CD4-positive, alpha-beta T cell (primary cell): ENCODE measurements at regions not wholly inside any gene's neighbourhood (a gene's known extent, or its start where the extent isn't known, plus 50 kb on each side); places are given as distances from the start of the nearest gene placed in this dataset.
"Not testable (repeated sequence)": the region's sequence is repeated elsewhere in the genome, so short reads cannot be mapped to it uniquely, and the experiment has no call there.

Experiments
- ATAC-seq: fragments of 200-7000 bp; cut with Tn5 transposase; one replicate; pipeline ENCODE4 v1.10.0; 2022; ENCODE audit warnings: mild to moderate bottlenecking; ENCODE audit not compliant: poor library complexity
- CTCF ChIA-PET: fragments of 350-600 bp; sonication (Branson Sonifier 250); formaldehyde crosslinking; loops from one replicate; lab custom pipeline; 2021; ENCODE audit warnings: antibody characterized with exemption, inconsistent platforms; lab: Charles Lee
- POLR2A ChIA-PET: fragments of 350-600 bp; sonication (Branson Sonifier 250); formaldehyde crosslinking; loops from one replicate; lab custom pipeline; 2021; ENCODE audit warnings: antibody characterized with exemption, inconsistent platforms; lab: Charles Lee
- DNase-seq, 14 experiments: peaks; one replicate each; pipeline ENCODE4 v3.0.0-alpha.2; 2013 to 2020; ENCODE audit warnings: mixed read lengths in 2 of 14
- H3K27ac ChIP-seq, 2 donors: one replicate each; pipeline versions ENCODE4 v1.5.1 to v1.7.0; 2013; ENCODE audit warnings: low read length in 2 of 2, low read depth in 1 of 2, mild to moderate bottlenecking in 1 of 2
- H3K27me3 ChIP-seq, 2 experiments: 1 replicate in 1 of 2; 2 replicates in 1 of 2; pipeline versions ENCODE4 v1.6.1 to v1.7.0; 2013; ENCODE audit warnings: low read length in 2 of 2, control low read depth in 1 of 2, mild to moderate bottlenecking in 1 of 2, moderate library complexity in 1 of 2; ENCODE audit not compliant: insufficient read depth in 2 of 2, control insufficient read depth in 1 of 2
- H3K36me3 ChIP-seq: one replicate; pipeline ENCODE4 v1.6.1; 2013; ENCODE audit warnings: low read length, control low read depth; ENCODE audit not compliant: insufficient read depth
- H3K4me1 ChIP-seq: one replicate; pipeline ENCODE4 v1.6.1; 2013; ENCODE audit warnings: low read length, control low read depth; ENCODE audit not compliant: insufficient read depth
- H3K4me3 ChIP-seq: one replicate; pipeline ENCODE4 v1.5.1; 2013; ENCODE audit warnings: mild to moderate bottlenecking, low read length, moderate library complexity
- H3K9me3 ChIP-seq, 2 experiments: 1 replicate in 1 of 2; 2 replicates in 1 of 2; pipeline versions ENCODE4 v1.6.1 to v1.7.0; 2013; ENCODE audit warnings: low read length in 2 of 2, mild to moderate bottlenecking in 2 of 2, control low read depth in 1 of 2, moderate library complexity in 1 of 2; ENCODE audit not compliant: control insufficient read depth in 1 of 2, insufficient read depth in 1 of 2
- H3K27ac Mint-ChIP-seq: one replicate; pipeline ENCODE4 v1.8.0; 2020; ENCODE audit warnings: mixed read lengths
- H3K27me3 Mint-ChIP-seq: one replicate; pipeline ENCODE4 v1.8.0; 2021; ENCODE audit warnings: mixed read lengths
- H3K36me3 Mint-ChIP-seq: one replicate; pipeline ENCODE4 v1.8.0; 2021; ENCODE audit warnings: low read depth, mixed read lengths
- H3K4me1 Mint-ChIP-seq: one replicate; pipeline ENCODE4 v1.8.0; 2021; ENCODE audit warnings: low read depth, mixed read lengths
- H3K4me3 Mint-ChIP-seq: one replicate; pipeline ENCODE4 v1.8.0; 2020; ENCODE audit warnings: mild to moderate bottlenecking, mixed read lengths
- H3K9me3 Mint-ChIP-seq: one replicate; pipeline ENCODE4 v1.8.0; 2020; ENCODE audit warnings: mixed read lengths
- intact Hi-C, 2 experiments: fragments of 100-400 bp; cut with DNase I in 1 of 2; cut with micrococcal nuclease in 1 of 2; formaldehyde crosslinking; loops; one replicate each; pipeline versions ENCODE4 v1.15.1 to v1.9.0; 2023 to 2025; cut with DNase I, micrococcal nuclease
- TF ChIP-seq, protein P1 (sequence below): fragments of 200-600 bp; IDR thresholded peaks from one replicate; pipeline ENCODE4 v1.8.0; 2022; ENCODE audit warnings: antibody characterized with exemption, mild to moderate bottlenecking

DNA sequence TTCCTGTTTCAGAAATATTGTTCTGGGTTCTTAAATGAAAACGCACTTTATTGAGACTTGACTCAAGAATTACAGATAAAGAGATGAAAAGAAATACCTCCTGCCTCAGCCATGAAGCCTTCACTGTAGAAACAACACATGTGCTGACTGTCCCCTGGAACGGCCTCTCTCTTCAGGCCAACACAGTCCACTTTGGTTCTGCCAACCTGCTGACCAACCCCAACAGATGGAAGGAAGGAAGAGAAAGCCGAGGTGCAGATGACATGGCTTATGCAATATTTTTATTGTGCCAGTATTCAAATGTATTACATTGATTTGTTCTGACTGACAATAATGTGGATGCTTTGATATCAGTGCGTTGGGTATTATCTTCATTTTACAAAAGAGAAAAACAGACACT is 171.0 kb downstream of the CPEB2 start:
- Mint-ChIP-seq H3K27me3 (peaks cover 21% of the 10 kb centered on the region), H3K36me3 (no peaks in the 10 kb centered on the region), H3K27ac (no peak overlapping the region), H3K9me3 (peaks cover 9% of the 10 kb centered on the region), H3K4me1 (no peaks in the 10 kb centered on the region), H3K4me3 (no peak overlapping the region)
- TF ChIP-seq, protein P1, sequence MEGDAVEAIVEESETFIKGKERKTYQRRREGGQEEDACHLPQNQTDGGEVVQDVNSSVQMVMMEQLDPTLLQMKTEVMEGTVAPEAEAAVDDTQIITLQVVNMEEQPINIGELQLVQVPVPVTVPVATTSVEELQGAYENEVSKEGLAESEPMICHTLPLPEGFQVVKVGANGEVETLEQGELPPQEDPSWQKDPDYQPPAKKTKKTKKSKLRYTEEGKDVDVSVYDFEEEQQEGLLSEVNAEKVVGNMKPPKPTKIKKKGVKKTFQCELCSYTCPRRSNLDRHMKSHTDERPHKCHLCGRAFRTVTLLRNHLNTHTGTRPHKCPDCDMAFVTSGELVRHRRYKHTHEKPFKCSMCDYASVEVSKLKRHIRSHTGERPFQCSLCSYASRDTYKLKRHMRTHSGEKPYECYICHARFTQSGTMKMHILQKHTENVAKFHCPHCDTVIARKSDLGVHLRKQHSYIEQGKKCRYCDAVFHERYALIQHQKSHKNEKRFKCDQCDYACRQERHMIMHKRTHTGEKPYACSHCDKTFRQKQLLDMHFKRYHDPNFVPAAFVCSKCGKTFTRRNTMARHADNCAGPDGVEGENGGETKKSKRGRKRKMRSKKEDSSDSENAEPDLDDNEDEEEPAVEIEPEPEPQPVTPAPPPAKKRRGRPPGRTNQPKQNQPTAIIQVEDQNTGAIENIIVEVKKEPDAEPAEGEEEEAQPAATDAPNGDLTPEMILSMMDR = no peak
- POLR2A ChIA-PET = no interaction called here
- no peak overlapping the region for H3K27ac ChIP-seq
- CTCF ChIA-PET = no interaction called here
- no peaks in the 10 kb centered on the region for H3K4me1 ChIP-seq
- DNase-seq = no peak
- ATAC-seq = no peak
- H3K27me3 ChIP-seq = peaks cover 4 to 5% of the 10 kb centered on the region in 2 experiments
- H3K4me3 ChIP-seq = no peak overlapping the region
- no peaks in the 10 kb centered on the region for H3K36me3 ChIP-seq
- intact Hi-C loops = no loop called here
- peaks cover 0 to 6% of the 10 kb centered on the region in 2 experiments for H3K9me3 ChIP-seq

DNA sequence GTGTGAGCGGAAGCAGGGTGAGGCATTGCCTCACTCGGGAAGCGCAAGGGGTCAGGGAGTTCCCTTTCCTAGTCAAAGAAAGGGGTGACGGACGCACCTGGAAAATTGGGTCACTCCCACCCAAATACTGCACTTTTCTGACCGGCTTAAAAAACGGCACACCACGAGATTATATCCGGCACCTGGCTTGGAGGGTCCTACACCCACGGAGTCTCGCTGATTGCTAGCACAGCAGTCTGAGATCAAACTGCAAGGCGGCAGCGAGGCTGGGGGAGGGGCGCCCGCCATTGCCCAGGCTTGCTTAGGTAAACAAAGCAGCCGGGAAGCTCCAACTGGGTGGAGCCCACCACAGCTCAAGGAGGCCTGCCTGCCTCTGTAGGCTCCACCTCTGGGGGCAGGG is 171.9 kb downstream of the CPEB2 start:
- DNase-seq, H3K4me3 Mint-ChIP-seq, H3K9me3 Mint-ChIP-seq, H3K27me3 ChIP-seq, ATAC-seq, CTCF ChIA-PET, POLR2A ChIA-PET, H3K4me1 Mint-ChIP-seq, H3K27ac ChIP-seq, H3K27ac Mint-ChIP-seq, H3K36me3 ChIP-seq, H3K4me3 ChIP-seq, H3K4me1 ChIP-seq, H3K9me3 ChIP-seq, intact Hi-C loops, H3K36me3 Mint-ChIP-seq: not testable (repeated sequence)
- peaks cover 21% of the 10 kb centered on the region for H3K27me3 Mint-ChIP-seq

DNA sequence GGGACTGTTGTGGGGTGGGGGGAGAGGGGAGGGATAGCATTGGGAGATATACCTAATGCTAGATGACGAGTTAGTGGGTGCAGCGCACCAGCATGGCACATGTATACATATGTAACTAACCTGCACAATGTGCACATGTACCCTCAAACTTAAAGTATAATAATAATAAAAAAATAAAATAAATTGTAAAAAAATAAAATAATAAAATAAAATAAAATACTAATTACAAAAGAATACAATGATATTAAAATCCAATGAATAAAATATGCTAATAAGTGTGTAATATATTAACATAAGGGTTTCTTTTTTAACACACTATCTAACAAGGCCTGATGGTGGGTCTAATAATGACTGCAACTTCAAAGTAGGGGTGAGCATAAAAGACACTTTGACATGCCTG is 177.6 kb downstream of the CPEB2 start:
- CTCF ChIA-PET, H3K9me3 Mint-ChIP-seq, H3K36me3 Mint-ChIP-seq: not testable (repeated sequence)

DNA sequence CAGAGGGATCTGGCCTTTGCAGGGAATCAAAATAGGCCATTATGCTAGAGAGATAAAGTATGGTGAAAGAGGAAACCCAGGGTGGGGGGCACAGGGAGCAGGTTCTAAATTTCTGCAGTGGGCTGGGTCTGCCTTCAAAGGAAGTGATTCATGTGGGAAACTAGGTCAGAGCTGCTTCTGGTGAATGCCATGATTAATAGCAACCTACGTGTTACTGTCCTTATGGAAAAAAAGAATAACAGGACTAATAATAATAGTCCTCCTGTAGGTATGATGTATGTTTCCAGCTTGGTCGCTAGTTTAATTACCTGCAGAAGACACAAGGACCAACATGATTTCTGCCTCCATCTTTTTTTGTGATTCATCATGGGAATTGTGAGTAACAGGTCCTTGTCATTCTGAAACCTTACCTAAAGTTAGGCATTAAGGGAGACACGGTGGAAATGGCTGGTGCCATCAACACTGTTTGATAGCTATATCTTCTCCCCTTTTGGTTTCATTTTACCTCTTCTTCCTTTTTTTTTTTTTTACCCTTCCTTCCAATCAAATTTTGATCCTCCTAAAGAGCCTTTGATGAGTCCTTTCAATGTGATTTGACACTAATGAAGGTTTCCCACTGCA is 180.4 kb downstream of the CPEB2 start:
- TF ChIP-seq, protein P1 = no peak
- intact Hi-C loops = no loop called here
- no peak overlapping the region for H3K4me3 ChIP-seq
- H3K27ac Mint-ChIP-seq = no peak overlapping the region
- H3K27me3 Mint-ChIP-seq = peaks cover 12% of the 10 kb centered on the region
- CTCF ChIA-PET = interaction anchor here (0.6 kb wide), 2 partner anchors 349 to 1525 kb away, joined by 3 read pairs; no protein-coding TSS in a partner anchor
- no peak overlapping the region for H3K4me3 Mint-ChIP-seq
- H3K4me1 Mint-ChIP-seq = peaks cover 10% of the 10 kb centered on the region
- ATAC-seq (no peak), DNase-seq (no peak)
- no peaks in the 10 kb centered on the region for H3K36me3 ChIP-seq
- H3K27me3 ChIP-seq = no peaks in the 10 kb centered on the region
- no peaks in the 10 kb centered on the region for H3K36me3 Mint-ChIP-seq
- H3K9me3 Mint-ChIP-seq = no peaks in the 10 kb centered on the region
- no peaks in the 10 kb centered on the region for H3K4me1 ChIP-seq
- POLR2A ChIA-PET = no interaction called here
- H3K27ac ChIP-seq = no peak overlapping the region
- no peaks in the 10 kb centered on the region for H3K9me3 ChIP-seq

More for the DNA sequence above, 177.6 kb downstream of the CPEB2 start:
- POLR2A ChIA-PET, H3K27ac Mint-ChIP-seq, H3K4me1 ChIP-seq, H3K4me3 ChIP-seq, H3K36me3 ChIP-seq, H3K27me3 Mint-ChIP-seq, H3K27me3 ChIP-seq, DNase-seq, intact Hi-C loops, H3K9me3 ChIP-seq, H3K4me3 Mint-ChIP-seq, ATAC-seq, H3K27ac ChIP-seq: not testable (repeated sequence)
- peaks cover 10% of the 10 kb centered on the region for H3K4me1 Mint-ChIP-seq
